ENCODE measurements at regions not wholly inside any gene's neighbourhood (a gene's known extent, or its start where the extent isn't known, plus 50 kb on each side); places are given as distances from the start of the nearest gene placed in this dataset.

DNA sequence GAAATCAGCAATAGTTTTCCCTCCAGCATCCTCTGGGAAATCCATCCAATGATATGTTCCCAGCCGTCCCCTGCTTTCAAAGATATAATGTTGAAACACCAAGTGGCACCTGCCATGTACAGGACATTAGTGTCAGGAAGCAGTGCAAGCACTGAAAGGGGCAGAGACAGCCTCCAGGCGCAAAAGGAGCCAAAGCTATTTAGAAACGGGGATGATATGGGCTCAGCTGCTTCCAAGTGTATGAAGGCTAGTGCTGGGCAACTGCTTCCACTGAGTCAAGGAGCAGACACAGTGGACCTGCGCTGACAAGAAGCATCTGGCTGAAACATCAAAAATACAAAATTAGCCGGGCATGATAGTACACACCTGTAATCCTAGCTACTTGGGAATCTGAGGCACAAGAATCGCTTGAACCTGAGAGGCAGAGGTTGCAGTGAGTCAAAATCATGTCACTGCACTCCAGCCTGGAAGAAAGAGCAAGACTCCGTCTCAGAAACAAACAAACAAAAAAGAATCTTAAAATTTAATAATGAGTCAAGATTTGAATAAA is 119.7 kb downstream of the AQP9 start:
- TF ChIP-seq, protein P1, sequence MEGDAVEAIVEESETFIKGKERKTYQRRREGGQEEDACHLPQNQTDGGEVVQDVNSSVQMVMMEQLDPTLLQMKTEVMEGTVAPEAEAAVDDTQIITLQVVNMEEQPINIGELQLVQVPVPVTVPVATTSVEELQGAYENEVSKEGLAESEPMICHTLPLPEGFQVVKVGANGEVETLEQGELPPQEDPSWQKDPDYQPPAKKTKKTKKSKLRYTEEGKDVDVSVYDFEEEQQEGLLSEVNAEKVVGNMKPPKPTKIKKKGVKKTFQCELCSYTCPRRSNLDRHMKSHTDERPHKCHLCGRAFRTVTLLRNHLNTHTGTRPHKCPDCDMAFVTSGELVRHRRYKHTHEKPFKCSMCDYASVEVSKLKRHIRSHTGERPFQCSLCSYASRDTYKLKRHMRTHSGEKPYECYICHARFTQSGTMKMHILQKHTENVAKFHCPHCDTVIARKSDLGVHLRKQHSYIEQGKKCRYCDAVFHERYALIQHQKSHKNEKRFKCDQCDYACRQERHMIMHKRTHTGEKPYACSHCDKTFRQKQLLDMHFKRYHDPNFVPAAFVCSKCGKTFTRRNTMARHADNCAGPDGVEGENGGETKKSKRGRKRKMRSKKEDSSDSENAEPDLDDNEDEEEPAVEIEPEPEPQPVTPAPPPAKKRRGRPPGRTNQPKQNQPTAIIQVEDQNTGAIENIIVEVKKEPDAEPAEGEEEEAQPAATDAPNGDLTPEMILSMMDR (IDR thresholded peaks at IDR 0.05) = no peak
- TF ChIP-seq POLR2A (IDR thresholded peaks at IDR 0.05) (no peak), EP300 (IDR thresholded peaks at IDR 0.05) (no peak), POLR2AphosphoS5 (IDR thresholded peaks at IDR 0.05) (no peak)
